Omental fat pad (tissue), 3 donors: ENCODE measurements at regions not wholly inside any gene's neighbourhood (a gene's known extent, or its start where the extent isn't known, plus 50 kb on each side); places are given as distances from the start of the nearest gene placed in this dataset.
"Not testable (repeated sequence)": the region's sequence is repeated elsewhere in the genome, so short reads cannot be mapped to it uniquely, and the experiment has no call there.

Source experiments
- ATAC-seq: fragments of 150-250 bp; one replicate; pipeline ENCODE4 v1.9.1; 2016; ENCODE audit warnings: mild to moderate bottlenecking, moderate library complexity; ENCODE audit not compliant: low FRiP score
- DNase-seq: peaks from one replicate; pipeline ENCODE4 v3.0.0-alpha.2; 2019; ENCODE audit warnings: low spot score
- TF ChIP-seq, protein P1 (sequence below), 3 donors: fragments of 450-650 bp; IDR thresholded peaks; one replicate each; pipeline ENCODE4 v1.5.1; 2016 to 2017; ENCODE audit warnings: antibody characterized with exemption in 3 of 3, mild to moderate bottlenecking in 3 of 3, moderate library complexity in 2 of 3

DNA sequence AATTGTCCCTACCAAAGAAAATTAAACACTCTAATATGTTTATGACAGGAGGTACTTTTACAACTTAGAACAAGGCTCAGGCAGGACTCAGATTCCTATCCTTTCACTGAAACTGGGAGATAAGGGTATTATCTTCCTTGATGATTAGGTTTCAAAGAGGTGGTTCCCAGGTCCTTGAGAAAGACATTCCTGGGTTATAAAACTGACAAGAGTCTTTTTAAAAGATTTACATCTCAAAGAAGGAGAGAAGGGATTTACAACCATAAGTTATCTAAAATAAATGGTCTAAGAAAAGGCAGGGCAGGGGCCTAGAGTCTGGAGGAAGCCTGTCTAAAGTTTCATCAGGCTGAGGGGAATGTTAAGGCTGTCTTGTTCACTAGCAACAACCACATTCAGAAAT lies 1492.5 kb downstream of the HACE1 start:
- ATAC-seq (no peak), DNase-seq (no peak)
- TF ChIP-seq, protein P1, sequence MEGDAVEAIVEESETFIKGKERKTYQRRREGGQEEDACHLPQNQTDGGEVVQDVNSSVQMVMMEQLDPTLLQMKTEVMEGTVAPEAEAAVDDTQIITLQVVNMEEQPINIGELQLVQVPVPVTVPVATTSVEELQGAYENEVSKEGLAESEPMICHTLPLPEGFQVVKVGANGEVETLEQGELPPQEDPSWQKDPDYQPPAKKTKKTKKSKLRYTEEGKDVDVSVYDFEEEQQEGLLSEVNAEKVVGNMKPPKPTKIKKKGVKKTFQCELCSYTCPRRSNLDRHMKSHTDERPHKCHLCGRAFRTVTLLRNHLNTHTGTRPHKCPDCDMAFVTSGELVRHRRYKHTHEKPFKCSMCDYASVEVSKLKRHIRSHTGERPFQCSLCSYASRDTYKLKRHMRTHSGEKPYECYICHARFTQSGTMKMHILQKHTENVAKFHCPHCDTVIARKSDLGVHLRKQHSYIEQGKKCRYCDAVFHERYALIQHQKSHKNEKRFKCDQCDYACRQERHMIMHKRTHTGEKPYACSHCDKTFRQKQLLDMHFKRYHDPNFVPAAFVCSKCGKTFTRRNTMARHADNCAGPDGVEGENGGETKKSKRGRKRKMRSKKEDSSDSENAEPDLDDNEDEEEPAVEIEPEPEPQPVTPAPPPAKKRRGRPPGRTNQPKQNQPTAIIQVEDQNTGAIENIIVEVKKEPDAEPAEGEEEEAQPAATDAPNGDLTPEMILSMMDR (IDR thresholded peaks at IDR 0.05) = no peak

DNA sequence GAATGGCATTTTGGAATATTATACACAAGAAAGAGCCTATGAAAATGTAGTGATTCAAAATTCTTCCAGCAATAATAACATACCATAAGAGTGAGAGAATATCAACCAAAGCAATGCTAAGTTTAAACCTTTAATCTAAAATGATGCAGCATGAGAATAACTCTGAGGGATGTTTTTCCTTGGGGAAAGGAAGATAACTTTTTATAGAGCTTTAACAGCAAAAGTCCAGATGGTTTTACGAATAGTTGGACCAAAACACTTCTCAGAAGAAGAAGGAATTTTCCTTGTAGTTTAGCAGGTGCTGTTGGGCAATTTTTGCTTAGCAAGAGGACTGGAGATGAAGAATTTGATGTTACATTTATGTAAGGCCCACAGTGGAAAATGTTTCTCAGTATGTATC lies 1503.2 kb downstream of the HACE1 start:
- DNase-seq (no peak), ATAC-seq (no peak)
- TF ChIP-seq, protein P1 (IDR thresholded peaks at IDR 0.05) = no peak

DNA sequence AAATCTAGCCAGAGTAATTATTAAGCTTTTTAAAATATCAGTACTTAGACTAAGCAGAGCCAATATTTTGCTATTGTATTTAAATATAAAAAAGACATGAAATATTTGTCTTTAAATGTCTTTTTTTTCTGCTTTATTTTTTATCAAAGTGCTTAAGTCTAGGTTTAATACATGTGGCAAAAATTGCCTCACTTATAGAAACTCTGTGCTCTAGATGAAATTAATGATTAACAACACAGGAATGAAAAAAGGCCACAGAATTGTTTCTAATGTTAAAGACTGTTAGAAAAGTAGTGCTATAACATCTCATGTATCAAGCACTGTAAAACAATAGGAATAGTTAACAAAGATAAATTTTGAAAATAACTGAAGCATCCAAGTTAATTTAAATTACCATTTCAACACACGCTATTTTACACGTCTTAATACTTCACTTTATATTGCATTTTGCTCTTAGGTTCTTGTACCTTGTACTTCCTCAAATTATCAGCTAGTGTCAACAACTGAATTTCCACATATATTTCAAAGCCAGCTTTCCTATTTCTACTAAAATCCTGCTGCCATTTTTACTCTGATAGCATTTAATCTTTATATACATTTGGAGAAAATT lies 1515.1 kb downstream of the HACE1 start:
- TF ChIP-seq, protein P1 (IDR thresholded peaks at IDR 0.05) = no peak
- ATAC-seq (no peak), DNase-seq (no peak)

DNA sequence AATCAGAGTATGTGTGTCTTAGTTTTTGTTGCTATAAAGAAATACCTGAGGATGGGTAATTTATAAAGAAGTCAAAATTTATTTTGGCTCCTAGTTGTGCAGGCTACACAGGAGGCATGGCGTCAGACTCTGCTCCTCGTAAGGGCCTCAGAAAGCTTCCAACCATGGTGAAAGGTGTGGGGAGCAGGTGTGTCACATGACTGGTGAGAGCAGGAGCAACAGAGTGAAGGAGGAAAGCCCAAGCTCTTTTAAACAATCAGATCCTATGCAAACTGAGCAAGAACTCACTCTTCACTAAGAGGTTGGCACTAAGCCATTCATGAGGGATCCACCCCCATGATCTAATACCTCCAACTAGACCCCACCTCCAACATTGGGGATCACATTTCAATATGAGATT lies 1524.3 kb downstream of the HACE1 start:
- TF ChIP-seq, protein P1 (IDR thresholded peaks at IDR 0.05) = no peak
- ATAC-seq (no peak), DNase-seq (no peak)

DNA sequence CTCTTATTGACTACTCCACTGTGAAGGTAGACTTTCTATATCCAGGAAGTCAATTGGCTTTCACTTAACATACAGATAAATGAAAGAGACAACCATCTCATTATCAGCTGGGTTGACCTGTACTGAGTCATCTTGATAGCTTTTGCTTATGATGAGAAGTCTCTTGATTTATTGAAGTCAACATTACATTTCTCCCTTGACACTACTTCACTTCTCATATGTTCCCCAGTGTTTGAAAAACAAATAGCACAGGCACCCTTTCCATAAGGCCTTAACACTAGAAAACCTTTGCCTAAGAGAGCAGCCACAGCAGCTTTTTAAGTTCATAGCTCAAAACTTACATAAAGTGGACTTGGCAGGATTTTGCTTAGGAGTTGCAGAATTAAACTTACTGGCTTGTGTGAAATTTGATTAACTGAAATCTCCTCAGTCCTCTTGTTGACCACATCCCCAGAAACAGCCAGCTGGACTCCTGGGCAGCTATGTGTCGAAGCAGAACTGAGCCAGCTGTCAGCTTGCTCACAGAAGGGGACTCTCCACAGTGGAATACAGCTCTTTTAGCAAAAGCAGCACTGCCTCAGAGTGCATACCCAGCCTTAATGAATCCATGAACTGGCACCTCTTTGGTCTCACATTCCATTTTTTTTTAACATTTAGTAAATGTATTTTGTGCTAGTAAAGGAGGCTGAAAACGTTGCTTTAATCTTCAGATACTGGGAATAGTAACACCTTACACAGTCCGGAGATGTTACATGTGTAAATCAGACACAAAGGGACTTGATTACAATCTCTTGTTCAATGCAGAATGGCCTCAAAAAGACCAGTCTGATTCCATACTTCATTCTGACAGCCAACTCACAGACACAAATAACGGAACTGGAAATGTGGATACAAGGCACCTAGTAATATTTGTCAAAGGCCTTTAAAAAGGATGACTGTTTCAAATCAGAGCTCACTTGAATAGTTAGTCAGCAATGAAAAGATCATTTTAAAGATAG lies 1532.7 kb downstream of the HACE1 start:
- DNase-seq (no peak), ATAC-seq (no peak)
- TF ChIP-seq, protein P1 (IDR thresholded peaks at IDR 0.05) = no peak

DNA sequence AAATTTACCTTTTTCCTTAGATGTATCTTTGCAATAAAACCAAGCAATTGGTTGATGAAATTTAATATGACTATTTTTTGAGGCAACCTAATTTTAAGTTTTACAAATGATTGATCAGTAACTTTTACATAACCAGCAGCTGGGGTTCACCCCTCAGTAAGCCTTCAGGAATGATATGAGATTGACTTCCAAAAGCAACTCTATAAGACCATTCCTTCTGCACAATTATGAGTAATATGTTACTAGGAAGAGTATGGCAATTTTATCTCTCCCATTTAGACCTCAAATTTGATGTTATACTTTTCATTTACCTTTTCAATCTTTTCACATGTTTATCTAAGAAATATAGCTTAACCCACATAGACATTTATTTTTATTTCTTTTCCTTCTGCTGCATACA lies 1546.3 kb downstream of the HACE1 start:
- DNase-seq (no peak), ATAC-seq (no peak)
- TF ChIP-seq, protein P1 (IDR thresholded peaks at IDR 0.05) = no peak

DNA sequence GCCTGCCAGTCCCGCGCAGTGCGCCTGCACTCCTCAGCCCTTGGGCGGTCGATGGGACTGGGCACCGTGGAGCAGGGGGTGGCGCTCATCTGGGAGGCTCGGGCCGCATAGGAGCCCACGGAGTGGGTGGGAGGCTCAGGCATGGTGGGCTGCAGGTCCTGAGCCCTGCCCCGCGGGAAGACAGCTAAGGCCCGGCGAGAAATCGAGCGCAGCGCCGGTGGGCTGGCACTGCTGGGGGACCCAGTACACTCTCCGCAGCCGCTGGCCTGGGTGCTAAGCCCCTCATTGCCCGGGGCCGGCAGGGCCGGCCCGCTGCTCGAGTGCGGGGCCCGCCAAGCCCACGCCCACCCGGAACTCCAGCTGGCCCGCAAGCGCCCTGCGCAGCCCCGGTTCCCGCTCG lies 1565.3 kb downstream of the HACE1 start:
- DNase-seq, ATAC-seq: not testable (repeated sequence)
